GM19395 (cell line): ENCODE measurements at regions not wholly inside any gene's neighbourhood (a gene's known extent, or its start where the extent isn't known, plus 50 kb on each side); places are given as distances from the start of the nearest gene placed in this dataset.

Experiments
- ATAC-seq: cut with Tn5 transposase; IDR thresholded peaks from one replicate; pipeline ENCODE4 v1.9.1; 2021; ENCODE audit warnings: mild to moderate bottlenecking, moderate library complexity; ENCODE audit not compliant: unreplicated experiment

- ATAC-seq, result no peak
Observed at GRCh38 chr16:26189536-26189935, 497.8 kb downstream of the HS3ST4 start.

DNA sequence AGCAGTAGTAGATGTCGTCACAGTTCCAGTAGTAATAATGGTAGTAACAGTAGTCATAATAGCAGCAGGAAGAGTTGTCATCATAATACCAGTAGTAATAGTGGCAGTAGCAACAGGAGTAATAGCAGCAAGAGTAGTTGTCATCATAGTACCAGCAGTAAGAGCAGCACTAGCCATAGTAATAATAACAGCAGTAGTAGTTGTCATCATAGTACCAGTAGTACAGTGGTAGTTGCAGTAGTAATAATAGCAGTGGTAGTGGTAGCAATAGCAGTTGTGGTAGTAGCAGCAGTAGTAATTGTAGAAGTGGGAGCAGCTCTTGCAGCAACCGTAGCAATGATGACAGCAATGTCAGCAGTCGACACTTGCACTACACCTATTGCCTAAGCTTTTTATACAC is 502.8 kb downstream of the HS3ST4 start:
- ATAC-seq, result no peak

- ATAC-seq, result no peak
Observed at GRCh38 chr16:26195225-26195624, 503.5 kb downstream of the HS3ST4 start.

GRCh38 chr16:26196310-26196709 is 504.6 kb downstream of the HS3ST4 start:
- ATAC-seq, result no peak

DNA sequence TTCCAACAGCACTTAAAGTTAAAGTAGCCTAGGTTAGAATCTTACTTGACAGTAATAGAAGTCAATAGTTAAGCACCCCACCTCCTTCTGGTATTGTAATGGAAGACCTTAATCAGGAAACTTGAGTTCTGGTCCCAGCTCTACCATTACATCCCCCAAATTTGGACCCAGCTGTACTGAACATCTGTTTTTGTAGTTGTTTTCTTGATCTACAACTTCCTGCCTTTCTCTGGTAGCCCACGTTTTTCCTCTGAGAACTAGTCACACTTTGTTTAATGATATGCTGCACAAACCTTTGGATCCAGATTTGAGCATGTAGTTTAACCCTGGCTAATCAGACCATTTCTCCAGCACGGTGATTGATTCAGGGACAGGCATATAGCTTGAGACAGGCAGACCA is 505.0 kb downstream of the HS3ST4 start:
- no peak for ATAC-seq

- ATAC-seq, result no peak
Observed at GRCh38 chr16:26197707-26198106, 505.9 kb downstream of the HS3ST4 start.

DNA sequence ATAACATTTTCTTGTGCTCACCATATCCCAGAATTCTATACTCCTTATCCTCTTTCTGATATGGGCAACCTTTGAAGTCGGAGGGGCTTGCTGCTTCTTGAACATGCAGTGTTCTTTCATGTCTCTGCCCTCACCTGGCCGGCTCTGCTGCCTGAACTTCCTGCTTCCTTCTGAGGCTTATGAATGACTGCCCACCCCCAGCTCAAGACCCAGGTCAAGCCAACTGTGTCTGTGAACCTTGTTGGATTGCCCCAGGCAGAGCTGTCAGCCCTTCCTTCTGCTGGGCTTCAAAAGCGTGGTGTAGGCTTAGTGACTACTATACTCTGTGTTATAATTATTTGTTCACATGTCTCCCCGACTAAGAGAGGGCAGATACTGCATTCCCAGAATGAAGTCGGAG is 506.5 kb downstream of the HS3ST4 start:
- ATAC-seq, result no peak

GRCh38 chr16:26204138-26204537 is 512.4 kb downstream of the HS3ST4 start:
- no peak for ATAC-seq

DNA sequence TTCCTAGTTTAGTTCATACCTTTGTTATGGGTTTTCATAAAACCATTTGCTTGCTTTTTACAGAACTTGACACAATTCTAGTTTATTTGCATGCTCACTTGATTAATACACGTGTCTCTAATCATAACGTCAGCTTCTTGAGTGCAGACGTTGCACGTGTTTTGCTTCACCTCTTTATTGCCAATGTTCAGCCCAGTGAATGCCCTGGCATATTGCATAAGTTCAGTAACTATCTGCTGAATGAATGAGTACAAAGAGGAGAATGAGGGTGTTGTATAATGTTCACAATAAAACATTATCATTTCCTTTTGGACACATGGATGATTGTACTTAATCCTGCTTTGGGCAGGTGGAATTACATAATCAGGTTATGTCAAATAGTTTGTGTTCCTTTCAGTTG is 519.8 kb downstream of the HS3ST4 start:
- ATAC-seq, result no peak

GRCh38 chr16:26212599-26212998 is 520.8 kb downstream of the HS3ST4 start:
- ATAC-seq, result no peak

DNA sequence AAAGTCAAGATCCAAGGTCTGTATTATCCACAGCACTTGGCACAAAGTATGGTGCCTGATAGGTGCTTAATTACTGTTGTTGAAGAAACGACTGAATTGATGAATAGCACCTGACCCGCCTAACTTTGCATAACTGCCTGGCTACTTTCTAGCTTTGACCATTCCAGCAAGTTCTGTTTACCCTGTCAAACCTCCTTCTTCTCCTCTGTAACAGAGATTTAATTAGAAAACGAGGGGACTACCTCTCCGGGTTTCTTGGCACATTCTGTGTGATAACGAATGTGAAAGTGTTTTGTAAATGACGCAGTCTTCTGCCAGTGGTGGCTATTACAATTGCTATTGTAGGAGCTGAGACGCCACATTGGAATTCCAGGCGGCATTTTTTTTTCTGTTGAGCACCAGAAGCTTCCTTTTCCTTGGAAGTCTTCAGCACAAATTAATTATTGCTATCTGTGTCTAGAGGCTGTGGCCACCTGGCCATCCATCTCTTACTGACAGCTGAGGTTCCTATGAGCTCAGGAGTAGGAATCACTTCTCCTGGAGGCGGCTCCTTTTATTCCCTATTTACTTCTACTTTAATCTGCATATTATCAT is 522.9 kb downstream of the HS3ST4 start:
- no peak for ATAC-seq

GRCh38 chr16:26220894-26221293 is 529.1 kb downstream of the HS3ST4 start:
- no peak for ATAC-seq

DNA sequence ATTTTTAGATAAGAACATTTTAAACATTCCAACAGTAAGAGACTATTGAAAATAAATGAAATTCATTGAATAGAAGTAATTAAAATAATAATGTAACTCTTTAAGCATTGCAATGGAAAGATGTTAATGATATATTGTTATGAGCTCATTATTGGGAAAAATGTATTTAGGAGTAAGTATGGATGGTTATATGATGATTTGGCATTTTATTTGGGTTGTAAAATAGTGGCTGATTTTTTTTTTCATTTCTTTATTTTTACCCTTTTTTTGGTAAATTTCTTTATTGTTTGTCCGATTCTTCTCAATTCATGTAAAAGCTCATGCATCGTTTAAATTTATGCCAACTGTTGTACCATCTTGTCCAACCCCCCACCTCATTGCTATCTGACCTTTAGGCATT is 539.9 kb downstream of the HS3ST4 start:
- ATAC-seq, result no peak

DNA sequence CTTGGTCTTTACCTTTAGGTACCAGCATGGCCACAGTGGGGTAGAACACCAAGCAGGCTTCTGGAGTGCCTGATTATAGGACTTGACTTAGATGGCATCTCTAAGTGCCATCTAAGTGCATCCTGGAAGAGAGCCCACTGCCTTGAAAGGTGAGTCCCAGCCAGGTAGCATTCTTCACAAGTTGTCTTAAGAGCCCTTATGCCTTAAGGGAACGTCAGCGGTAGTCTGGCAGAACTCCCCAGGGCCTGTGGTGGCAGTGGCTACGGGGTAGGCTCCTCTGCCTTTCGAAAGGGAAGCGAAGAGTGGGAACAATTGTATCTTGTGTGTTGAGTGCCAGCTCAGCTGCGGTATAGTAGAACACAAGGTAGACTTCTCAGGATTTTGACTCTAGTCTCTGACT is 549.0 kb downstream of the HS3ST4 start:
- ATAC-seq, result no peak

- ATAC-seq, result no peak
Observed at GRCh38 chr16:26247063-26247462, 555.3 kb downstream of the HS3ST4 start.

DNA sequence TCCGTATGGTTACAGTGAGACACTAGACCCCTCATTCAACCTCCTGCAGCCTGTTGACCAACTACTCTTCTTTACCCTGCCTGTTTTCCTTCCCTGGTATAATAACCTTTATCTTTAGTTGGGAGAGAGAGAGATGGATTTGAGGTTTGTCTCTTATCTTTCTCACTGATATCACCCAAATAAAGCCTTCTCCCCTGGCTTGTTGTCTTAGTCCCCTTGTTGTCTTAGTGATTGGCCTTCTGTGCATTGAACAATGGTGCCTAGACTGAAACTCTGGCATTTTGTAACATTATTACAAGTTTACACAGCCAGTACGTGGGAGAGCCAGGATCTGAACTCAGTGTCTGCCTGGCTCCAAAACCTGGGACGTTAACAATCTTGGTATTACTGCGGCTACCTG is 560.8 kb downstream of the HS3ST4 start:
- ATAC-seq, result no peak

DNA sequence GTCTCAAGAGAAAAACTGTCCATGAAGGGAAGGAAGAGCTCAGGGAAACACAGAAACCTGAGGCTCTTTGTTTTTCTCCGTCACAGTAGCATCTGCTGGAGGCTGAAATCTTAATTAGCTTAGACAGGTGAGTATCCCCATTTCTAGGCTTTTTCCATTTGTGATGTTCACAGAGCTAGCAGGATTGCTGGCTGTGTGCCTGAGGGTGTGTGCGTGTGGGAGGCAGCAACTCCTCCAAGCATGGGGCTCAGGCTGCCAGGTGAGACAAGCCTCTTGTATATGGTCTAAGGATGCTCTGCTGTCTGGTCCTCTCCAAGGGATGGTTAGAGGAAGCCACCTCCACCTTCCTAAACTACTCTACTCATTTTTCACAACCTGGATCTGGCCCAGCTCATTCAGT is 569.9 kb downstream of the HS3ST4 start:
- no peak for ATAC-seq

DNA sequence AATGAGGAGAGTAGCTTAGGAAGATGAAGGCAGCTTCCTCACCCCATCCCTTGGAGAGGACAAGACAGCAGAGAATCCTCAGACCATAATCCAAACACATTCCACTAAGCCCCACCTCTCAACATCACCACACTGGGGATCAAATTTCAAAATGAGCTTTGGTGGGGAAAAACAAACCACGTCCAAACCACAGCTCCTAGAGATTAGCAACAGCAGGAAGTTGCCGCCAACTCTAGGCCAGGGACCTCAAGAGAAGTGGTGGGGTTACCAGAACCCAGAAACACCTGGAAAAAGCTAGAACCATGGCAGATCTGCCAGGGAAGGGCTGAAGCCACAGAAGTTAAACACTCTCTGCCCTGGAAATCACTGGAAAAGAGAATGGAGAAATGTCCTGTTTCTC is 571.6 kb downstream of the HS3ST4 start:
- ATAC-seq, result no peak

GRCh38 chr16:26267641-26268040 is 575.9 kb downstream of the HS3ST4 start:
- no peak for ATAC-seq

- ATAC-seq, result no peak
Observed at GRCh38 chr16:26269673-26270072, 577.9 kb downstream of the HS3ST4 start.

GRCh38 chr16:26273607-26274006 is 581.8 kb downstream of the HS3ST4 start:
- no peak for ATAC-seq

DNA sequence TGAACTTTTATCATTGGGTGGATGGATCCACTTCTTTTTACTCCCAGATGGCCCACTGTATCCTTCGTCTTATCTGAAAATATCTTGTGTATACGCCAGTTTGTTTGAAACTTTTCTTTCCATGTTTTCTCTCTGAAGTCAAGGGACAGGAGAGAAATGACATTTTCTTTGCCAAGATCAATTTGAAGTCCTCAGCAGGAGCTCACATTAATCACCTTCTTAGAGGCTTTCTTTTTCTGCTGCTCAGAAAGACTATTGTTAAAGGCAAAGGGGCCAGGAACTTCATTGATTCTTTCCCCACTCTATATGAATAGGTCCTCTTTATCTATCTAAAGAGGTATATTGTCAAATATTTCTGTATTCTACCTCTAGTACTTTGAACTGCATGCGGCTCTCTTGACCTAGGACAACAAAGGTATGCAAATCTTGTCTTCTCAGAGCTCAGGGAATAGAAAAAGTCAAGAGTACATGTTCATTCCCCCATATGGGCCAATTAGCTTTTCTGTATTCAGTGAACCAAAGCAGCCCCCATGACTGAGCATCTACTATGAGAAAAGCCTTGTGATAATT is 583.3 kb downstream of the HS3ST4 start:
- ATAC-seq, result no peak

DNA sequence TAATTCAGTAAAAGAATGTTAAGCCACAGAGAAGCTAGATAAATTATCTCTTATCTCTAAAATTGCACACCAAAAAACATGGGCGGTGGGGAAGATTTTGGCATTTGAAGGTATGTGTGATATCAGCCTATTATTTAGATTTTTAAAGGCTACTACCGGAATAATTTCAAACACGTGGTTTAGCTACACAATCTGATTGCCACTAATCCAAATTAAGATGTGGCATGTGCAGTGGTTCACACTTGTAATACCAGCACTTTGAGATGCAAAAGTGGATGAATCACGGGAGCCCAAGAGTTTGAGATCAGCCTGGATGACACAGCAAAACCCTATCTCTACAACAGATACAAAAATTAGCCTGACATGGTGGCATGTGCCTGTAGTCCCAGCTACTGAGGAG is 584.5 kb downstream of the HS3ST4 start:
- no peak for ATAC-seq
